ENCODE measurements at regions not wholly inside any gene's neighbourhood (a gene's known extent, or its start where the extent isn't known, plus 50 kb on each side); places are given as distances from the start of the nearest gene placed in this dataset.
A peak's percentile ranks its signal among the peaks of the same experiment; 100 is the strongest.

DNA sequence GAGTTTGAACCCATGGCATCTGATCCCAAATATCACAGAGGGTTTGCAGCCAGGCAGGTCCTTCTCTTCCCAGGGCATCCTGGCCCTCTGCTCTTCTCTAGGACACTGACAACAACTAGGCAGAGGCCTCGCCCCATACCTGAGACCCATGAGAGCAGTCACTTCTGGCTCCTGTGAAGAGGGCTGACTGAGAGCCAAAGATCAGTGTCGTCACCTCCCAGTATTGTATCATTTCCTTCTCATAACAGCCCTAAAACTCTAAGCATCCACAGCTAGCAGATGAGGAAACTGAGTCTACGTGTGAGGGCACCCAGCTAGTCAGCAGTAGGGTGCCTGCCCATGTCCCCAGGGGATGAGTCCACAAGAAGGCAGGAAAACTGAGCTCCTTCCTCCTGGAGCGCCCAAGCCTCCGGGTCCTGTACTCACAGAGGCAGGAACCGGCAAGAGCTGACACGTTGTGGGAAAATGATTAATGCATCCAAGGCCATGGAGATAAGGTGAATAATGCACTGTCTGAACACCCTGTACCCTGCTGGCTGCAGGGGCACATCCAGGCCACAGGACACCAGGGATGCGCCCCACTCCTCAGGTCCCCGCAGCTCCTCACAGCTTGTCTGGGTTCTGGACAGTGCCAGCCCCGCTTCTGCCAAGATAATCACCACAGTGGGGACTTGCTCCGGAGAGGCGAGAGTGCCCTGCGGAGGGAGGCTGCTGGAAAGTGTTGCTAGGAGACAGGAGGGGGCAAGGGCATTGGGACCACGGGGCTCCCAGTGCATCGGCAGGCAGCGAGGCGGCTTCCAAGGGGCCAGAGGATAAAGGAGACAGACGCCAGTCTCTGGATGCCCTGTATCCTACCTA, 340.0 kb downstream of the NPHP4 start:
- no peak for DNase-seq

- no peak for DNase-seq
Measured at GRCh38 chr1:5651473-5651872, 340.8 kb downstream of the NPHP4 start.

GRCh38 chr1:5651027-5651410, 341.2 kb downstream of the NPHP4 start:
- no peak for DNase-seq

DNA sequence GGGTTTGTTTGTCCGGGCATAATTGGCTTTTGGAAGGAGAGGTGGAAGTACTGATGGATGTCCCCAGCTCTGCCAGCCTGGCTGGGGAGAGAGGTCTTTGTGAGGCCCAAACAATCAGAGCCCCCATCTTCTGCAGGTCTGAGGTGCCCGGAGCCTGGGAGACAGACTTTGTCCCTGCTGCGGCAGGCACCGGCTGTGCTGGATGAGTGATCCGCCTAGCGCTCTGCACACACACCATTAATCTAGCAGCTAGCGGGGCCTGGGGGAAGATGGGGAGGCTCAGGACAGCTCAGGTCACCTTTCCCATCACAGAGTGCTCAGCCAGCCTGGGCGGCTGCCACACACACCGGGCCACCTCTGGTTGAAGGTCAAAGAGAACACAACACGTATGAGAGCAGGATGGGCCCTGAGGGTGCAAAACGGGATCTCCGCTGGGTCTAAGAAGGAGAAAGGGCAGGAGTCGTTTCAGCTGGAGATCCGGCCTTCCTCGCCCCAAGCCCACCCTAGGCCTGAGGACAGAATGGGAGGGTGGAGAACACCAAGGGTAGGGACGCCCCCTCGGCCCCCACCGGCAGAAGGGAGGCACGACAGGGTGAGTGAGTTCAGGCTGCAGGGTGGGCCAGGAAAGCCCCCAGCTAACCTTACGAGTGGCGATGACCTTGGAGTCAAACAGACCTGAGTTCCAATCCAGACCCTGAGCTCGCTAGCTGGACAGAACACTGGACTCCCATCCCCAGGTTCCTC, 341.8 kb downstream of the NPHP4 start:
- DNase-seq: no peak

- DNase-seq: no peak
Measured at GRCh38 chr1:5649795-5650194, 342.4 kb downstream of the NPHP4 start.

GRCh38 chr1:5649166-5649551, 343.1 kb downstream of the NPHP4 start:
- no peak for DNase-seq

GRCh38 chr1:5648410-5649165, 343.6 kb downstream of the NPHP4 start:
- no peak for DNase-seq

DNA sequence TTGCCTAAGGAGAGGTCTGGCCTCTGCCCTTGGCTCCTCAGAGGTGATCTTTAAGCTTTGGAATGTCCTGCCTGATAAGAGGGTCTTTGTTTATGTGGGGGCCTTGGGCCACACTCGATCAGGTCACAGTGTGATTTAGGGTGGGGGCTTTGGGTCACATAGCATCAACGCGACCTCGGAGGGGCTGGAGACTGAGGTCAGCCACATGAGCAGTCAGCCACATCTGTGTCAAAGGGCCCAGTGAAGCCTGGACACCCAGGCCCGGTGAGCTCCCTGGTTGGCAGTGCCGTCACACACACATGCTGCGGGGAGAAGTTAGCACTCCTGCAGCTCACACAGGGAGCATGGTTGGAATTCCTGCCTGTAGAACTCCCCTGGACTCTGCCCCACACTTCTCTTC, 345.0 kb downstream of the NPHP4 start:
- no peak for DNase-seq

DNA sequence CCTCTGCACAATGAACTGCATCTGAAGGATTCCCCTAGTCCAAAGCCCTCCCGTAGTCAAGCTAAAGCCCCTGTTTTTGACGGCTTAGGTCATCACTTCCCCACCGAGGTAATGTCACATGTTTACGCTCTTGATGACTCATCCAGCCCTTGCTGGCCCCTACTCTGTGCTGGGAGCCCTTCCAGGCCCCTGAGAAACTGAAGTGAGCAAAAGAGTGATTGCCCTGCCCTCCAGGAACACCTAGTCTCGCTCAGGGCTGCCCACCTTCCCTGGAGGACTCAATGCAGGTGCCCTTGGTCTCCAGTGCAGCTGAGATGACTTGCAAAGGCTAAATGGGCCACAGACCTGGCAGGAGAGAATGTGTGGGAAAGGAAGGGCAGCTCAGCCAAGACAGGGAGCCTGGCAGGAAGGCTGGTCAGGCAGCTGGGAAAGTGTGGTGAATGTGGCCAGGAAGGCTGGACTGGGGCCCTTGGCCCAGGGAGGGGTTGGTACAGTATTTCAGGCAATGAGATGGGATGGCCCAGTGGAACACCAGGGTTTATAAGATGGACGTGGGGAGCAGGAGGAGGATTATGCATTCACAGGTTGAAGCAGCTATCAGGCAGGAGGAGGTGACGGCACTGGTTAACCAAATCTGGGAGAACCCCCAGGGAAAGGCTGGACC, 345.6 kb downstream of the NPHP4 start:
- no peak for DNase-seq

- no peak for DNase-seq
Measured at GRCh38 chr1:5645929-5646328, 346.3 kb downstream of the NPHP4 start.

DNA sequence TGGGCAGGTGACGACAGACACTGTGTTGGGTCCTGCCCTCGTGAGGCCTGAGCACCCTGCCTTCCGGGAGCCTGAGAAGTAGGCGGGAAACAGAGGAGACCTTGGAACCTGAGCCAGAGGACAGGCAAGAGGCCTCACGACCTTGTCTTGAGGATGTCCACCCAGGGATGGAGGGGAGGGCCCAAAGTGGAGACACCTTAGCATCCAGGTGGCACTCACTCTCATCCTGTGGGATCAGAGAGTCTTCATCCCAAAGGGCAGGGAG, 347.2 kb downstream of the NPHP4 start:
- DNase-seq: no peak

DNA sequence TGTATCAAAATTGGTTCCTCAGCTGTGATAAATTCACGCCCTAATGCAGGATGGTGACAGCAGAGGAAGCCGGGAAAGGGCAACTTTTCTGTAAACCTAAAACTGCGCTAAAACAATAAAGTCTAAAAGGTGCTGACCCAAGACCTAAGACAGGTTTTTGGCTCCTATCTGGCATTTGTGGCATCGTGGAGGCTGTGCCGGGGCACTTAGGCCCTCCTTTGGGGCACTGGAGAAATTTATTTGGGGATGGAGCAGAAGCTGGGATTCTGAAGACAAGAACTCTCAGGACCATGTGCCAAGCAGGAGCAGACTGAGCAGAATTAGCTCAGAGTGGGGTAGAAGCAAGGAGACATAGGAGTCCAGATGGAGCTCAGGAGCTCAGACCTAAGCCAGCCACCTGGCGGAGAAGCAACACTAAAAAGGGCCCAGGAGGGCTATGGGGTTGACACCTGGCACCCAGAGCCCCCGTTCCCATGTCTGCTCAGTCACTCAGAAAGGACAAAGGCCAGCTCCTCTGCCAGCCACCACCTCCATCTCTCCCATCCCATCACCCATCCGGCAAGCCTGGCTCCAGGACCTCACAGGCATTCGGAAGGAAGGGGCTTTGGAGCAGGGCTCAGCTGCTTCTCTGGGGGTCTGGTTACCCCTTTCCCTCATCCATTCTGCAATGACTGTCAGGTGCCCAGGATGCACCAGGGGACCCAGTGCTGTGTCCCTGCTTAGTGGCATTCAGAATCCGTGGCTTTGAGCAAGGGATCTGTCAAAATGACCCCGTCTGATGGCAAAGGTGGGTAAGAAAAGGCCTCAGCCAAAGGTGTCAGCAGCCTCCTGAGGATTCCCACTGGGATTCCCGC, 347.7 kb downstream of the NPHP4 start:
- no peak for DNase-seq

DNA sequence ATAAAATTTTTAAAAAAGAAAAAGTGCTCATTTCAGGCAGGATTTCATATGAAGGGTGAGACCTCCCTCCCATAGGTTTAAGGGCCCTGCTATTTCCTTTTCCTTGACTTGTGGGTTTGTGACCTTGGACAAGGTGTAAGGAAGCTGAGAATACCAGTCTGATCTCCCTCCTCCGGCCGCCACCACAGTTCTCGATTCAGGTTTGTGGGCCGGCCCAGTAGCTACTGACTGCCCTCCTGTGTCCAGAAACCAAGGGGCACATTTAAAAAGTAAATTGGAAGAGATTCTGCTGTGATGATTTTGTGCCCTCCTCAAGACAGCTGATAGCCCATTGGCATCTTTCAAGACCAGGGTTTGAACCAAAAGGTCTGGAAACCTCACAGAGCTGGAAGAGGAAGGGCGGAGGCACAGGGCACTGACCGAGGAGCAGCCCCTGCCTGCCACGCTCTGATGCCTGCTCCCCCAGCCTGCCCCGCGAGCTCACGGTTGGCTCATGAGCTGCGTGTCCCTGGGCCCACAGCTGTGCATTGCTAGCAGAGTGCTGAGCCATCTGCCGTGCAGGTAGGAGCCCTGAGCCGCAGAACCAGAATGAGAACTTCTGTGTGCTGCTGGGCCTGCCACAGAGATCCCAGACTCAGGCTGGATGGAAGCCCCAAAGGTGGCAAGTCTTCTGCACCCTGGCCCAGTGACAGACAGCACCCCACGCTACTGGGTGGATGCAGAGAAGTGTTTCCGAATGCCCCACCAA, 348.7 kb downstream of the NPHP4 start:
- no peak for DNase-seq

DNA sequence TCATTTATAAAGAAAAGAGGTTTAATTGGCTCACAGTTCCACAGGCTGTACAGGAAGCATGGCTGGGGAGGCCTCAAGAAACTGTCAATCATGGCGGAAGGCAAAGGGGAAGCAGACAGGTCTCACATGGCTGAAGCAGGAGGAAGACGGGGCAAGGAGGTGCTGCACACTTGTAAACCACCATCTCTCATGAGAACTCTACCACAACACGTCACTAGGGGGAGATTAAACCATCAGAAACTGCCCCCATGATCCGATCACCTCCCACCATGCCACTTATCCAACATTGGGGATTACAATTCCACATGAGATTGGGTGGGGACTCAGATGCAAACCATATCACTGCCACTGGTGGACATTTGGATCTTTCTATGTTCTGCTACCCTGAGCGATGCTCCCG, 351.4 kb downstream of the NPHP4 start:
- DNase-seq: no peak

DNA sequence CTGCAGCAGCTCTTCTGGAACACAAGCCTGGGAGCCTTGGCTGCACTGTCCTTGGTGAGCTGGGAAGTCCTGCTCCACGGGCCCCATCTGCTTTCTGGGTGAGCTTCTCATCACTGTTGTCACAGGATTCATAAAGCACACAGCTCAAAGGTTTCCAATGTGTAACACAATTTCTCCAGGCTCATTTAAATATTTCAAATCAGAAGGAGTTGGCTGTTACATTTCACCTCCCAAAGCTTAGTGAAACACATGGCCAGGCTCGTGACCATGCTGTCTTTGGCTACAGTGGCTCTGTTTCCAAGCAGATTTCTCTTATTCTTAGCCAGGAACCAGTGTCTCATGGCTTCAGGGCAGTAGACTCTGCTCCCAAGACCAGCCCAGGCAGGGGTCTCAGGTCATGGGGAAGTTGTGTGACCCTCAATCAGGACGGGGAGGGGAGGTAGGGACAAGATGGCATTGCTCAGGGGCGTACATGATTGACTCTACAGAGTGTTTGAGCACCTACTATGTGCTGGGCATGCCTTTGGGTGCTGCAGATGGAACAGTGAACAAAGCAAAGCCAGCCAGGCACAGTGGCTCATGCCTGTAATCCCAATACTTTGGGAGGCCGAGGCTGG, 353.0 kb downstream of the NPHP4 start:
- DNase-seq: no peak

- no peak for DNase-seq
Measured at GRCh38 chr1:5638582-5638981, 353.6 kb downstream of the NPHP4 start.

GRCh38 chr1:5637171-5637570, 355.1 kb downstream of the NPHP4 start:
- DNase-seq: peak; percentile 6 to 13

- no peak for DNase-seq
Measured at GRCh38 chr1:5634893-5635292, 357.3 kb downstream of the NPHP4 start.

GRCh38 chr1:5632814-5633213, 359.4 kb downstream of the NPHP4 start:
- no peak for DNase-seq

- no peak for DNase-seq
Measured at GRCh38 chr1:5632224-5632623, 360.0 kb downstream of the NPHP4 start.

DNA sequence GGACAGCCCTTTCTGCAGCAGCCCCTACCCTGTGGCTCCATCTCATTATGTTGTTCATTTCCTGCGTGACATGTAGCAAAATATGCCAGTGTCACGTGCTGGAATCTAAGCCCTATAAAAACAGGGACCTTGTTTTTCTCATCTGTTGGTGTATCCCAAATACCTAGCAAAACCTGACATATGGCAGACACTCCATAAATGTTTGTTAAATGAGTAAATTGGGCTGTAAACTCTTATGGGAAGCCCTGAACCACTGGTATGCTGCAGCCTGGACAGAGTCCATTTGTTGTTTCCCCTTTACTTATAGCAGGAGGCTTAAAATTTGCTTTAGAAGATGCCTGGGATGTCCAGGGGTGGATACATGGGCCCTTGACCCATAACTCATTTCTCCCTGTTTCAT, 363.8 kb downstream of the NPHP4 start:
- DNase-seq: no peak

Data from AML-193 (cell line).